ENCODE measurements at regions not wholly inside any gene's neighbourhood (a gene's known extent, or its start where the extent isn't known, plus 50 kb on each side); places are given as distances from the start of the nearest gene placed in this dataset.
"Not testable (repeated sequence)": the region's sequence is repeated elsewhere in the genome, so short reads cannot be mapped to it uniquely, and the experiment has no call there.

GRCh38 chr4:118589471-118590055 is 95.6 kb upstream of the METTL14 start (continued):
- TF ChIP-seq ZNF160 (CRISPR knock-in tag; IDR thresholded peaks at IDR 0.05) = no peak

GRCh38 chr4:118591339-118592046 is 93.7 kb upstream of the METTL14 start:
- H3K4me1 ChIP-seq (ENCODE audit: insufficient read depth, low read length); H3K27me3 ChIP-seq (ENCODE audit: control insufficient read depth in 1 of 2, insufficient read depth in 2 of 2, low read length in 2 of 2); H3K36me3 ChIP-seq (replicated peaks in 1 of 2; ENCODE audit: control insufficient read depth in 1 of 2, insufficient read depth in 2 of 2, low read length in 2 of 2); H3K79me2 ChIP-seq (ENCODE audit: insufficient read depth, low read length); in situ Hi-C loops (cut with HindIII; ENCODE audit: extremely low pct_ligation_motif_present, low pct_unique_long_range_greater_than_20kb); H3K9me3 ChIP-seq (ENCODE audit: low read length); H4K20me1 ChIP-seq (ENCODE audit: insufficient read depth, low read length); CTCF ChIA-PET (ENCODE audit: low intra/inter-chr PET ratio, low total read pairs); BruUV-seq (replicated peaks); TF ChIP-seq SP1 (IDR thresholded peaks at IDR 0.05); SOX13 (IDR thresholded peaks at IDR 0.05); HNF1A (IDR thresholded peaks at IDR 0.05; ENCODE audit: low read depth): not testable (repeated sequence)
- FAIRE-seq (peak; percentile 70), ATAC-seq (peak; percentile 92), DNase-seq (ENCODE audit: low spot score) (peak; percentile 86)
- intact Hi-C loops (cut with micrococcal nuclease; ENCODE audit: unreplicated experiment) = loop anchor here (1.0 kb wide), 1 partner anchor 94 kb away; the partner anchor contains the start of gene METTL14
- POLR2A ChIA-PET = interaction anchor here (1.3 kb wide), 1 partner anchor 94 kb away, joined by 5 read pairs; the partner anchor contains the start of gene METTL14
- peak overlapping the region; percentile 39 for H2AFZ ChIP-seq (ENCODE audit: low read length)
- H3K4me2 ChIP-seq (ENCODE audit: low read depth, low read length) = peak overlapping the region; percentile 78
- H3K9ac ChIP-seq (ENCODE audit: insufficient read depth, low read depth, low read length) = peak overlapping the region; percentile 82
- 1% methylated on average over 27 of the region's 28 CpGs for WGBS (ENCODE audit: low lambda C conversion rate)
- H3K27ac ChIP-seq (ENCODE audit: extremely low read length, insufficient read depth, low read length) = peak overlapping the region; percentile 74
- H3K4me3 ChIP-seq (replicated peaks in 1 of 3; ENCODE audit: insufficient read depth in 1 of 3, low read depth in 2 of 3, low read length in 3 of 3) = peak overlapping the region; percentile 57 to 73 (median 73)
- TF ChIP-seq SP1 (CRISPR knock-in tag; IDR thresholded peaks at IDR 0.05) = peak; percentile 93
- TF ChIP-seq KDM4B (CRISPR knock-in tag; IDR thresholded peaks at IDR 0.05) = peak; percentile 83; the same call in 1 of the 2 replicates
- TF ChIP-seq MEIS1 (CRISPR knock-in tag; IDR thresholded peaks at IDR 0.05; ENCODE audit: borderline replicate concordance) = peak; percentile 65; the same call in 1 of the 2 replicates
- peak in 1 of 2 experiments; percentile 45; a peak in 1 of 4 replicates for TF ChIP-seq SOX13 (CRISPR knock-in tag; conservative IDR thresholded peaks at IDR 0.05 in 1 of 2, IDR thresholded peaks at IDR 0.05 in 1 of 2)
- peak; percentile 62 for TF ChIP-seq SALL1 (CRISPR knock-in tag; IDR thresholded peaks at IDR 0.05)
- TF ChIP-seq EHMT2 (IDR thresholded peaks at IDR 0.05; ENCODE audit: borderline replicate concordance, low read depth, low read length) = peak; percentile 42; the same call in 1 of the 2 replicates
- 0 out of 2 replicates have a peak, but pooled peaks have one; percentile 44 for TF ChIP-seq ZNF580 (CRISPR knock-in tag; IDR thresholded peaks at IDR 0.05; ENCODE audit: borderline replicate concordance, low read depth)
- peak; percentile 71; the same call in 1 of the 2 replicates for TF ChIP-seq HBP1 (CRISPR knock-in tag; IDR thresholded peaks at IDR 0.05; ENCODE audit: low read depth)
- TF ChIP-seq SRF (IDR thresholded peaks at IDR 0.05; ENCODE audit: low read depth, low read length) = peak; percentile 56
- peak; percentile 89 for TF ChIP-seq PHF8 (CRISPR knock-in tag; IDR thresholded peaks at IDR 0.05)
- peak; percentile 99 for TF ChIP-seq ZBTB21 (CRISPR knock-in tag; IDR thresholded peaks at IDR 0.05)
- TF ChIP-seq KDM2A (CRISPR knock-in tag; IDR thresholded peaks at IDR 0.05; ENCODE audit: borderline replicate concordance, low read depth) = peak; percentile 78
- peak; percentile 42; the same call in 1 of the 2 replicates for TF ChIP-seq HNF1A (CRISPR knock-in tag; IDR thresholded peaks at IDR 0.05; ENCODE audit: borderline replicate concordance)

Measured in HepG2 (cell line).